ENCODE measurements at regions not wholly inside any gene's neighbourhood (a gene's known extent, or its start where the extent isn't known, plus 50 kb on each side); places are given as distances from the start of the nearest gene placed in this dataset.

GRCh38 chr1:218201601-218202000, 83.5 kb upstream of the RRP15 start:
- WGBS, 2 donors (ENCODE audit: low coverage in 1 of 2), result 61 to 69% methylated on average over 1 of the region's 1 CpG
- no peak for TF ChIP-seq POLR2AphosphoS5 (IDR thresholded peaks at IDR 0.05)
- TF ChIP-seq EP300 (IDR thresholded peaks at IDR 0.05; ENCODE audit: low read depth), result no peak
- no peak for TF ChIP-seq POLR2A (IDR thresholded peaks at IDR 0.05)
- TF ChIP-seq, protein P1, sequence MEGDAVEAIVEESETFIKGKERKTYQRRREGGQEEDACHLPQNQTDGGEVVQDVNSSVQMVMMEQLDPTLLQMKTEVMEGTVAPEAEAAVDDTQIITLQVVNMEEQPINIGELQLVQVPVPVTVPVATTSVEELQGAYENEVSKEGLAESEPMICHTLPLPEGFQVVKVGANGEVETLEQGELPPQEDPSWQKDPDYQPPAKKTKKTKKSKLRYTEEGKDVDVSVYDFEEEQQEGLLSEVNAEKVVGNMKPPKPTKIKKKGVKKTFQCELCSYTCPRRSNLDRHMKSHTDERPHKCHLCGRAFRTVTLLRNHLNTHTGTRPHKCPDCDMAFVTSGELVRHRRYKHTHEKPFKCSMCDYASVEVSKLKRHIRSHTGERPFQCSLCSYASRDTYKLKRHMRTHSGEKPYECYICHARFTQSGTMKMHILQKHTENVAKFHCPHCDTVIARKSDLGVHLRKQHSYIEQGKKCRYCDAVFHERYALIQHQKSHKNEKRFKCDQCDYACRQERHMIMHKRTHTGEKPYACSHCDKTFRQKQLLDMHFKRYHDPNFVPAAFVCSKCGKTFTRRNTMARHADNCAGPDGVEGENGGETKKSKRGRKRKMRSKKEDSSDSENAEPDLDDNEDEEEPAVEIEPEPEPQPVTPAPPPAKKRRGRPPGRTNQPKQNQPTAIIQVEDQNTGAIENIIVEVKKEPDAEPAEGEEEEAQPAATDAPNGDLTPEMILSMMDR (IDR thresholded peaks at IDR 0.05), result no peak
- DNase-seq, result no peak

GRCh38 chr1:218205721-218206120, 79.4 kb upstream of the RRP15 start:
- in situ Hi-C loops (cut with MboI; ENCODE audit: low pct_ligation_motif_present in 1 of 4, low pct_unique_long_range_greater_than_20kb in 1 of 4, low sequenced_read_pairs in 3 of 4), result no loop called here
- TF ChIP-seq, protein P1 (IDR thresholded peaks at IDR 0.05), result no peak
- TF ChIP-seq POLR2A (IDR thresholded peaks at IDR 0.05), result no peak
- TF ChIP-seq POLR2AphosphoS5 (IDR thresholded peaks at IDR 0.05), result no peak
- TF ChIP-seq EP300 (IDR thresholded peaks at IDR 0.05; ENCODE audit: low read depth), result no peak
- intact Hi-C loops (cut with DNase I; ENCODE audit: low total_unique reads), result no loop called here
- H3K4me1 ChIP-seq, result no peaks in the 10 kb centered on the region
- DNase-seq, result no peak
- no peak overlapping the region for H3K4me3 ChIP-seq
- no peak overlapping the region for H3K27ac ChIP-seq
- no peaks in the 10 kb centered on the region for H3K27me3 ChIP-seq
- H3K36me3 ChIP-seq, result no peaks in the 10 kb centered on the region
- H3K9me3 ChIP-seq, result no peaks in the 10 kb centered on the region

More at GRCh38 chr1:218201601-218202000, 83.5 kb upstream of the RRP15 start:
- Histone ChIP-seq H3K27ac (no peak overlapping the region), H3K27me3 (no peaks in the 10 kb centered on the region), H3K4me1 (no peaks in the 10 kb centered on the region), H3K36me3 (no peaks in the 10 kb centered on the region), H3K9me3 (no peaks in the 10 kb centered on the region), H3K4me3 (no peak overlapping the region)
- intact Hi-C loops (cut with DNase I; ENCODE audit: low total_unique reads) (no loop called here), in situ Hi-C loops (cut with MboI; ENCODE audit: low pct_ligation_motif_present in 1 of 4, low pct_unique_long_range_greater_than_20kb in 1 of 4, low sequenced_read_pairs in 3 of 4) (no loop called here)

DNA sequence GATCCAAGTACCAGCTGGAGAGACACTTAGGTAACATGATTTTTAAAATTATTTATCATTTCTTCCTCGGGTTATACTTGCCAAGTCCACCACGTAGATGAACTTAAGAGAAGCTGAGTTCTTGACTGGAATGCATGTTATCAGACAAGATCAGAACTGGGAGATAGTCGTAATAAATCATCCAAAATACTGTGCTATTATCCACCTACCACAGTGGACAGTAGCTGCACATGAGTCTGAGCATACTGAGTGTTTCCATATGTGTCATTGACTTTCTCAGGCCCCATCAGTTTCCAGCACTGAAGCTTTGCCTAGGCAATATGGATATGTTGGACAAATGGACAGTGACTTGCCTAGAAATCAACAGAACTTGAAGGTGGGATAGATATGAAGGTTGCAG, 77.9 kb upstream of the RRP15 start:
- intact Hi-C loops (cut with DNase I; ENCODE audit: low total_unique reads) (no loop called here), in situ Hi-C loops (cut with MboI; ENCODE audit: low pct_ligation_motif_present in 1 of 4, low pct_unique_long_range_greater_than_20kb in 1 of 4, low sequenced_read_pairs in 3 of 4) (no loop called here)
- H3K4me3 ChIP-seq, result no peak overlapping the region

DNA sequence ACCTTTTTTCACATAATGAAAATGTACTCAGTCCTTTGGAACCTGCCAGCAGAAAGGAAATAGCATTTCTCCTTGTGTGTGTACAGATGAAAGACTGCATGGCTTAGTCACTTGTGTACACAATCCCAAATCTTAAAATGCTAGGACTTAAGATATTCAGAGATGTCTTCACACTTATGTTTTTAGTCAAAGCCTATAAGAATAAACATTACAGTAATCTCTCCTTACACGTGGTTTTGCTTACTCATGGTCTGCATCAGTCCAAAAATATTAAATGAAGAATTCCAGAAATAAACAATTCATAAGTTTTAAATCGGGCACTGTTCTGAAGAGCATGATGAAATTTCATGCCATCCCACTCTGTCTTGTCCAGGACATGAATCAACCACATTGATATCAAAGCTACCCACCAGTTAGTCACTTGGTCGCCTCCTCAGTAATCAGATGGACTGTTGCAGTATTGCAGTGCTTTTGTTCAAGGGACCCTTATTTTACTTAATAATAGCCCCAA, 75.7 kb upstream of the RRP15 start:
- intact Hi-C loops (cut with DNase I; ENCODE audit: low total_unique reads), result no loop called here
- WGBS, 2 donors (ENCODE audit: low coverage in 1 of 2), result 54 to 64% methylated on average over 2 to 3 of the region's 3 CpGs
- no peak overlapping the region for H3K27ac ChIP-seq
- in situ Hi-C loops (cut with MboI; ENCODE audit: low pct_ligation_motif_present in 1 of 4, low pct_unique_long_range_greater_than_20kb in 1 of 4, low sequenced_read_pairs in 3 of 4), result no loop called here
- H3K36me3 ChIP-seq, result no peaks in the 10 kb centered on the region
- H3K4me1 ChIP-seq, result no peaks in the 10 kb centered on the region
- H3K27me3 ChIP-seq, result no peaks in the 10 kb centered on the region
- no peak overlapping the region for H3K4me3 ChIP-seq
- TF ChIP-seq POLR2A (IDR thresholded peaks at IDR 0.05) (no peak), EP300 (IDR thresholded peaks at IDR 0.05; ENCODE audit: low read depth) (no peak), POLR2AphosphoS5 (IDR thresholded peaks at IDR 0.05) (no peak)
- TF ChIP-seq, protein P1 (IDR thresholded peaks at IDR 0.05), result no peak
- H3K9me3 ChIP-seq, result no peaks in the 10 kb centered on the region
- DNase-seq, result no peak

More for the DNA sequence above, 77.9 kb upstream of the RRP15 start:
- no peaks in the 10 kb centered on the region for H3K4me1 ChIP-seq
- H3K27ac ChIP-seq, result no peak overlapping the region
- TF ChIP-seq POLR2A (IDR thresholded peaks at IDR 0.05), result no peak
- TF ChIP-seq POLR2AphosphoS5 (IDR thresholded peaks at IDR 0.05), result no peak
- TF ChIP-seq EP300 (IDR thresholded peaks at IDR 0.05; ENCODE audit: low read depth), result no peak
- TF ChIP-seq, protein P1 (IDR thresholded peaks at IDR 0.05), result no peak
- no peaks in the 10 kb centered on the region for H3K36me3 ChIP-seq
- no peaks in the 10 kb centered on the region for H3K27me3 ChIP-seq
- H3K9me3 ChIP-seq, result no peaks in the 10 kb centered on the region
- WGBS, 2 donors (ENCODE audit: low coverage in 1 of 2), result 77 to 84% methylated on average over 3 of the region's 3 CpGs
- DNase-seq, result no peak
